H1 (cell line): ENCODE measurements at regions not wholly inside any gene's neighbourhood (a gene's known extent, or its start where the extent isn't known, plus 50 kb on each side); places are given as distances from the start of the nearest gene placed in this dataset.

Experiments used
- CTCF ChIA-PET: fragments of 300-600 bp; sonication (Branson Sonifier 250); formaldehyde crosslinking; loops from one replicate; lab custom pipeline; 2021; ENCODE audit not compliant: partially characterized antibody; lab: Charles Lee
- POLR2A ChIA-PET: fragments of 300-600 bp; sonication (Branson Sonifier 250); formaldehyde crosslinking; loops from one replicate; lab custom pipeline; 2021; ENCODE audit warnings: inconsistent platforms; ENCODE audit not compliant: partially characterized antibody; lab: Charles Lee
- DNase-seq, 2 experiments: peaks; one replicate each; pipeline versions ENCODE4 v3.0.0 to v3.0.0-alpha.2; 2010 to 2022; ENCODE audit warnings: low spot score in 2 of 2, low read depth in 1 of 2, mixed read lengths in 1 of 2
- FAIRE-seq: peaks from 2 replicates; lab custom pipeline; 2011; peaks lifted over from hg19 to GRCh38; lab: Jason Lieb, UNC
- H2AFZ ChIP-seq: 2 replicates; pipeline ENCODE4 v1.8.1; 2012; ENCODE audit warnings: low read length, inconsistent platforms
- H2AK5ac ChIP-seq: 2 replicates; pipeline ENCODE4 v1.6.1; 2013; ENCODE audit warnings: low read depth, low read length
- H2BK120ac ChIP-seq: replicated peaks from 2 replicates; pipeline ENCODE3; 2013; ENCODE audit warnings: low read depth, low read length, inconsistent platforms
- H2BK12ac ChIP-seq: 2 replicates; pipeline ENCODE4 v1.6.1; 2013; ENCODE audit warnings: low read depth, low read length
- H2BK15ac ChIP-seq: 2 replicates; pipeline ENCODE4 v1.6.1; 2013; ENCODE audit warnings: low read length
- H2BK20ac ChIP-seq: 2 replicates; pipeline ENCODE4 v1.6.1; 2013; ENCODE audit warnings: low read length
- H2BK5ac ChIP-seq: 2 replicates; pipeline ENCODE4 v1.6.1; 2013; ENCODE audit warnings: low read depth, low read length
- H3K14ac ChIP-seq: 2 replicates; pipeline ENCODE4 v1.6.1; 2013; ENCODE audit warnings: inconsistent platforms; ENCODE audit not compliant: insufficient read length
- H3K18ac ChIP-seq: 2 replicates; pipeline ENCODE4 v1.6.1; 2013; ENCODE audit warnings: low read length; ENCODE audit errors: extremely low read depth
- H3K23ac ChIP-seq: 2 replicates; pipeline ENCODE4 v1.6.1; 2013; ENCODE audit warnings: inconsistent platforms; ENCODE audit not compliant: insufficient read length
- H3K23me2 ChIP-seq: 2 replicates; pipeline ENCODE4 v1.6.1; 2013; ENCODE audit warnings: low read depth, low read length
- H3K27ac ChIP-seq: 2 replicates; pipeline ENCODE4 v1.6.1; 2011; ENCODE audit warnings: low read depth, low read length, inconsistent platforms
- H3K27me3 ChIP-seq, 4 experiments: replicated peaks in 1 of 4; 1 replicate in 1 of 4; 2 replicates in 3 of 4; pipeline versions ENCODE4 v1.6.1 to v1.8.1; 2011 to 2013; ENCODE audit warnings: low read length in 3 of 4, mild to moderate bottlenecking in 3 of 4, inconsistent platforms in 2 of 4, mixed read lengths in 2 of 4, moderate library complexity in 1 of 4; ENCODE audit not compliant: control insufficient read depth in 3 of 4, insufficient read depth in 3 of 4; ENCODE audit errors: extremely low read depth in 1 of 4
- H3K36me3 ChIP-seq, 4 experiments: 2 replicates each; pipeline versions ENCODE4 v1.6.1 to v1.8.1; 2011 to 2013; ENCODE audit warnings: mild to moderate bottlenecking in 4 of 4, low read length in 3 of 4, moderate library complexity in 2 of 4, control low read depth in 1 of 4, inconsistent platforms in 1 of 4; ENCODE audit not compliant: insufficient read depth in 4 of 4, control insufficient read depth in 2 of 4
- H3K4ac ChIP-seq: replicated peaks from 2 replicates; pipeline ENCODE3; 2013; ENCODE audit warnings: low read length, low read depth, mixed read lengths, inconsistent platforms; ENCODE audit not compliant: insufficient read length
- H3K4me1 ChIP-seq, 4 experiments: replicated peaks in 1 of 4; 1 replicate in 1 of 4; 2 replicates in 3 of 4; pipeline versions ENCODE4 v1.6.1 to v1.8.1; 2011 to 2013; ENCODE audit warnings: low read length in 3 of 4, inconsistent platforms in 2 of 4, mixed read lengths in 1 of 4; ENCODE audit not compliant: insufficient read depth in 4 of 4, control insufficient read depth in 3 of 4
- H3K4me2 ChIP-seq, 2 experiments: 2 replicates each; pipeline versions ENCODE4 v1.6.1 to v1.8.1; 2011 to 2013; ENCODE audit warnings: low read depth in 2 of 2, low read length in 2 of 2, control low read depth in 1 of 2, inconsistent platforms in 1 of 2, mild to moderate bottlenecking in 1 of 2; ENCODE audit not compliant: insufficient read depth in 1 of 2
- H3K4me3 ChIP-seq, 4 experiments: fragments of 200-600, 300-600 bp in 1 of 4; sonication (generic), shearing (Covaris generic), sonication (Bioruptor Twin) in 1 of 4; 2 replicates each; pipeline versions ENCODE4 v1.5.1 to v1.8.1; 2011 to 2016; ENCODE audit warnings: low read length in 4 of 4, low read depth in 3 of 4, control low read depth in 2 of 4, inconsistent platforms in 2 of 4, mild to moderate bottlenecking in 2 of 4, mixed read lengths in 1 of 4, moderate library complexity in 1 of 4; ENCODE audit not compliant: insufficient read depth in 2 of 4; ENCODE audit errors: extremely low read depth in 1 of 4
- H3K56ac ChIP-seq: replicated peaks from 2 replicates; pipeline ENCODE3; 2013; ENCODE audit warnings: low read depth, mild to moderate bottlenecking, mixed read lengths, low read length, inconsistent platforms; ENCODE audit not compliant: insufficient read length
- H3K79me1 ChIP-seq: 2 replicates; pipeline ENCODE4 v1.6.1; 2013; ENCODE audit warnings: low read depth, low read length, control low read depth
- H3K79me2 ChIP-seq, 2 experiments: 2 replicates each; pipeline versions ENCODE4 v1.6.1 to v1.8.1; 2012 to 2013; ENCODE audit warnings: low read length in 2 of 2, mild to moderate bottlenecking in 2 of 2, inconsistent platforms in 1 of 2; ENCODE audit not compliant: insufficient read depth in 2 of 2, control insufficient read depth in 1 of 2
- H3K9ac ChIP-seq, 4 experiments: replicated peaks in 1 of 4; 1 replicate in 1 of 4; 2 replicates in 3 of 4; pipeline versions ENCODE4 v1.6.1 to v1.8.1; 2011 to 2013; ENCODE audit warnings: low read depth in 3 of 4, low read length in 3 of 4, control low read depth in 2 of 4, mild to moderate bottlenecking in 2 of 4, moderate library complexity in 2 of 4, inconsistent platforms in 1 of 4; ENCODE audit errors: extremely low read depth in 1 of 4
- H3K9me3 ChIP-seq, 2 experiments: 2 replicates each; pipeline versions ENCODE4 v1.6.1 to v1.8.1; 2012 to 2013; ENCODE audit warnings: mild to moderate bottlenecking in 2 of 2, moderate library complexity in 2 of 2, control low read depth in 1 of 2, inconsistent platforms in 1 of 2, low read depth in 1 of 2, low read length in 1 of 2, mixed read lengths in 1 of 2; ENCODE audit not compliant: insufficient read depth in 2 of 2
- H4K20me1 ChIP-seq, 2 experiments: replicated peaks in 1 of 2; 2 replicates each; pipeline versions ENCODE3 to v1.8.1; 2011 to 2013; ENCODE audit warnings: inconsistent platforms in 2 of 2, low read length in 2 of 2, mild to moderate bottlenecking in 1 of 2; ENCODE audit not compliant: insufficient read depth in 2 of 2, control insufficient read depth in 1 of 2
- H4K5ac ChIP-seq: 2 replicates; pipeline ENCODE4 v1.6.1; 2013; ENCODE audit warnings: low read length, low read depth, mixed read lengths, inconsistent platforms; ENCODE audit not compliant: insufficient read length
- H4K8ac ChIP-seq: 2 replicates; pipeline ENCODE4 v1.8.0; 2013; ENCODE audit warnings: mild to moderate bottlenecking, moderate library complexity, low read length, inconsistent platforms; ENCODE audit not compliant: insufficient read depth; ENCODE audit errors: extremely low read depth
- H4K91ac ChIP-seq: replicated peaks from 2 replicates; pipeline ENCODE3; 2013; ENCODE audit warnings: low read length, mixed read lengths, inconsistent platforms; ENCODE audit not compliant: insufficient read length
- ATF3 ChIP-seq: IDR thresholded peaks from 2 replicates; pipeline ENCODE4 v1.6.1; 2011; ENCODE audit warnings: low read depth, mild to moderate bottlenecking, low read length; ENCODE audit not compliant: insufficient read depth
- BCL11A ChIP-seq, 2 experiments: IDR thresholded peaks; one replicate each; pipeline ENCODE4 v1.6.1; 2011; ENCODE audit warnings: low read depth in 2 of 2, low read length in 2 of 2, mild to moderate bottlenecking in 2 of 2
- CHD1 ChIP-seq: IDR thresholded peaks from 2 replicates; pipeline ENCODE4 v1.6.1; 2012; ENCODE audit warnings: low read depth, low read length, improper control_type of control experiment
- E2F6 ChIP-seq: IDR thresholded peaks from 2 replicates; pipeline ENCODE4 v1.6.1; 2012; ENCODE audit warnings: inconsistent platforms
- EGR1 ChIP-seq: IDR thresholded peaks from 2 replicates; pipeline ENCODE4 v1.6.1; 2011; ENCODE audit warnings: low read depth, low read length, borderline replicate concordance
- KDM4A ChIP-seq: IDR thresholded peaks from one replicate; pipeline ENCODE4 v1.7.1; 2012; ENCODE audit warnings: low read depth, mild to moderate bottlenecking, moderate library complexity, low read length, inconsistent platforms; ENCODE audit not compliant: severe bottlenecking
- MAFK ChIP-seq: IDR thresholded peaks from 2 replicates; pipeline ENCODE4 v1.6.1; 2012; ENCODE audit warnings: low read depth, mild to moderate bottlenecking, improper control_type of control experiment, low read length
- RBBP5 ChIP-seq: IDR thresholded peaks from 2 replicates; pipeline ENCODE4 v1.7.1; 2012; ENCODE audit warnings: low read depth, mild to moderate bottlenecking, inconsistent platforms, low read length, moderate library complexity, borderline replicate concordance
- RFX5 ChIP-seq: IDR thresholded peaks from 2 replicates; pipeline ENCODE4 v1.6.1; 2011; ENCODE audit warnings: low read depth, low read length, improper control_type of control experiment, borderline replicate concordance
- SIRT6 ChIP-seq: IDR thresholded peaks from one replicate; pipeline ENCODE4 v1.7.1; 2012; ENCODE audit warnings: low read length, inconsistent platforms
- TAF7 ChIP-seq: optimal IDR thresholded peaks from 2 replicates; pipeline ENCODE3; 2011; ENCODE audit warnings: low read depth, mild to moderate bottlenecking, inconsistent platforms, low read length, moderate library complexity, borderline replicate concordance
- WGBS, 2 experiments: shearing (Covaris generic) in 1 of 2; methylation state at CpG; one replicate each; pipeline versions ENCODE4 v1.1.6 to v1.1.7; 2013 to 2015; ENCODE audit warnings: low lambda C conversion rate in 2 of 2, mixed read lengths in 2 of 2, inconsistent platforms in 1 of 2, low coverage in 1 of 2, missing lambda C conversion rate in 1 of 2; ENCODE audit not compliant: insufficient replicate concordance in 2 of 2, insufficient coverage in 1 of 2, insufficient read length in 1 of 2; ENCODE audit errors: extremely low coverage in 1 of 2, missing lambda C conversion rate in 1 of 2; 5-methylcytosine and 5-hydroxymethylcytosine counted together

DNA sequence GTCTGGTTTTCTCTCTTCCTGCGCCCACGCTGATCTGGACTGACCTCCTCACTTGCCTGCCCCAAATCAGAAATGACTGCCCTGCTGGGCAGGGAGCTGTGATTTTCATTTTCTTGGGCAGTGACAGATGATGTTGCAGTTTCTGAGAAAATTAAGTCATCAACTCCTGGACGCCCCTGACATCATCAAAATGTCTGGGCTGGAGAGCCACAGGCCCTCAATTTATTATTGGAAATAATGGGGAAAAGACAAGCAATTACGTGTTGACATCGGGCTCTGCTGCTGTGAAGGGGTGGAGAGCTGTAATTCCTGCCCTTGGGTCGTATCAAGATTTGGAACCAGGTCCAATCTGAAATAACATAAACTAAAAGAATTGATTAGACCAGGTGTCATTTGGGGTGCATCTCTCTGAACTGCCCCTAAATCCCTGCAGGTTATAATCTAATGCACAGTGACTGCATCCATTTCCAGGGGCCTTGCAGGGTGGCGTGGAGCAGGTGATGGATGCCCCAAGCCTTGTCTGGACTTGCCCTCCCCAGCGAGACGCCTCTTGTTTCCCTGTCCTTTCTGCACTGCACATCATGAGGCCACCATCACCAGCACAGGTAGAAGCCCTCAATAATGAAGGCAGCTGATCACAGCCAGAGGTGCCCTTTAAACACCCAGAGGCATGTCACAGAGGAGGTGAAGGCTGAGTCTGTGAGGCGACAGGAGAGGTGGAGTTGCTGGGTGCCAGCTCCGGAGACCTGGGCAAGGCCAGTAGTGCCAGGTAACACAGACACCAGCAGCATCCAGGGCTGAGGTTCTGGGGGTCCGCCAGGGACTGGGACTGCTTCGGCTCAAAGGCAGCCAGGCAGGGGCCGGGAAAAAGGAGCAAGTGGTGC, 98.7 kb downstream of the HTR5A start:
- no peak overlapping the region for H4K91ac ChIP-seq
- H2BK12ac ChIP-seq = no peak overlapping the region
- no peak overlapping the region for H3K4me3 ChIP-seq
- no peak overlapping the region for H2AK5ac ChIP-seq
- H3K14ac ChIP-seq = no peak overlapping the region
- no peak overlapping the region for H3K4me2 ChIP-seq
- H4K8ac ChIP-seq = no peak overlapping the region
- H3K9ac ChIP-seq = no peak overlapping the region
- no peak overlapping the region for H4K5ac ChIP-seq
- H3K36me3 ChIP-seq = no peaks in the 10 kb centered on the region
- no peak overlapping the region for H2BK120ac ChIP-seq
- H3K27ac ChIP-seq = no peak overlapping the region
- no peaks in the 10 kb centered on the region for H3K79me1 ChIP-seq
- H3K9me3 ChIP-seq = no peaks in the 10 kb centered on the region; a peak in 1 of 4 replicates
- no peak overlapping the region for H3K23ac ChIP-seq
- H3K79me2 ChIP-seq = no peaks in the 10 kb centered on the region
- H3K4ac ChIP-seq = no peak overlapping the region
- FAIRE-seq (no peak), DNase-seq (no peak)
- no peak overlapping the region for H2BK20ac ChIP-seq
- H3K18ac ChIP-seq = no peak overlapping the region
- H3K23me2 ChIP-seq = no peaks in the 10 kb centered on the region
- no peak overlapping the region for H2BK5ac ChIP-seq
- H3K4me1 ChIP-seq = no peaks in the 10 kb centered on the region; a peak in 1 of 7 replicates
- 82% methylated on average over 14 of the region's 14 CpGs; no CpG with 5 or more reads in 1 of the 2 experiments for WGBS, 2 experiments
- no peaks in the 10 kb centered on the region for H3K27me3 ChIP-seq
- H2AFZ ChIP-seq = no peak overlapping the region
- no peak overlapping the region for H2BK15ac ChIP-seq
- H3K56ac ChIP-seq = no peak overlapping the region
- POLR2A ChIA-PET = no interaction called here
- no peaks in the 10 kb centered on the region for H4K20me1 ChIP-seq
- CTCF ChIA-PET = interaction anchor here (6.5 kb wide), 1 partner anchor 21 kb away, joined by 22 read pairs; no protein-coding TSS in a partner anchor
- no peak for TF ChIP-seq CHD1
- TF ChIP-seq TAF7 = no peak
- TF ChIP-seq RBBP5 = no peak
- TF ChIP-seq EGR1 = no peak
- no peak for TF ChIP-seq E2F6
- no peak for TF ChIP-seq ATF3
- no peak for TF ChIP-seq MAFK
- TF ChIP-seq BCL11A (IDR thresholded peaks at IDR 0.05; ENCODE audit: low read depth in 2 of 2, low read length in 2 of 2) = no peak
- TF ChIP-seq RFX5 = no peak
- TF ChIP-seq KDM4A = no peak
- TF ChIP-seq SIRT6 = no peak
